GM12864 (cell line): ENCODE measurements at regions not wholly inside any gene's neighbourhood (a gene's known extent, or its start where the extent isn't known, plus 50 kb on each side); places are given as distances from the start of the nearest gene placed in this dataset.

ENCODE experiments used
- DNase-seq: peaks from one replicate; pipeline ENCODE4 v3.0.0-alpha.2; 2011; ENCODE audit warnings: low read depth
- H3K4me3 ChIP-seq: 2 replicates; pipeline ENCODE4 v1.5.1; 2011; ENCODE audit warnings: mild to moderate bottlenecking, low read depth, low read length, control low read depth
- CTCF ChIP-seq: IDR thresholded peaks from 2 replicates; pipeline ENCODE4 v1.5.1; 2011; ENCODE audit warnings: low read depth, mild to moderate bottlenecking, moderate library complexity, low read length, control low read depth, inconsistent platforms; ENCODE audit errors: missing control alignments

- no peak for DNase-seq
- H3K4me3 ChIP-seq: no peak overlapping the region
- TF ChIP-seq CTCF: no peak
Measured at GRCh38 chr1:80973101-80973500, 827.6 kb upstream of the ADGRL2 start.

- TF ChIP-seq CTCF: no peak
- no peak for DNase-seq
- H3K4me3 ChIP-seq: no peak overlapping the region
Measured at GRCh38 chr1:80966266-80966665, 834.5 kb upstream of the ADGRL2 start.

GRCh38 chr1:80962564-80962963, 838.2 kb upstream of the ADGRL2 start:
- no peak overlapping the region for H3K4me3 ChIP-seq
- no peak for TF ChIP-seq CTCF
- no peak for DNase-seq

- no peak overlapping the region for H3K4me3 ChIP-seq
- TF ChIP-seq CTCF: no peak
- no peak for DNase-seq
Measured at GRCh38 chr1:80961464-80962190, 839.1 kb upstream of the ADGRL2 start.

GRCh38 chr1:80933346-80933745, 867.4 kb upstream of the ADGRL2 start:
- no peak for TF ChIP-seq CTCF
- no peak overlapping the region for H3K4me3 ChIP-seq
- DNase-seq: no peak

GRCh38 chr1:80931178-80931577, 869.6 kb upstream of the ADGRL2 start:
- no peak overlapping the region for H3K4me3 ChIP-seq
- no peak for TF ChIP-seq CTCF
- DNase-seq: no peak

- H3K4me3 ChIP-seq: no peak overlapping the region
- DNase-seq: no peak
- no peak for TF ChIP-seq CTCF
Measured at GRCh38 chr1:80929868-80930508, 870.7 kb upstream of the ADGRL2 start.
